Left colon (tissue), 2 donors: ENCODE measurements at regions not wholly inside any gene's neighbourhood (a gene's known extent, or its start where the extent isn't known, plus 50 kb on each side); places are given as distances from the start of the nearest gene placed in this dataset.

Experiments used
- ATAC-seq: fragments of 200-7000 bp; cut with Tn5 transposase; one replicate; pipeline ENCODE4 v1.9.1; 2020; ENCODE audit warnings: mild to moderate bottlenecking, moderate library complexity
- DNase-seq, 2 donors: peaks; one replicate each; pipeline ENCODE4 v3.0.0-alpha.2; 2020
- intact Hi-C, 2 donors: fragments of 100-400 bp; cut with DNase I in 1 of 2; cut with micrococcal nuclease in 1 of 2; formaldehyde crosslinking; loops; one replicate each; pipeline versions ENCODE4 v1.11.2 to v1.14.0; 2022; cut with DNase I, micrococcal nuclease
- donor health status: DM: no; HTN: no; CAD: no.
- donor health status: DM: yes; HTN: yes; CAD: no.

DNA sequence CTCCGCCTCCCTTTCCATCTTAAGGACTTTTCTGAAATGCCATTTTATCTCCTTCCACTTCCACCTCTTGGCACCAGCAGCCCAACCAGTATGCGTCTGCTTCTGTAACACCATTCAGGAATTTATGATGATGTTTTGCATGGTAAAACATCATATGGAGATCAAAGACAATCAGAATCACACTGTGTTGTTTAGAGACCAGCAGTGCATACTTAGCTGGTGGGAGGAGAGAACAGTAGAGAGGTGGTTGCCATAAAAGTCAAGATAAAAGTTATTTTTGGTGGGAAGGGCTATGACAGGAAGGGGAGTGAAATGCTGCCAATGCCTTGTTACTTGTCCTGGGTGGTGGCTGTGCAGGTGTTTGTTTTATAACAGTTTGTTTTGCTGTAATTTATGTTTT, 268.0 kb downstream of the OPA1 start:
- peak; percentile 53 for ATAC-seq
- DNase-seq, result peak in 1 of 2 donors; percentile 15
- intact Hi-C loops, result no loop called here

DNA sequence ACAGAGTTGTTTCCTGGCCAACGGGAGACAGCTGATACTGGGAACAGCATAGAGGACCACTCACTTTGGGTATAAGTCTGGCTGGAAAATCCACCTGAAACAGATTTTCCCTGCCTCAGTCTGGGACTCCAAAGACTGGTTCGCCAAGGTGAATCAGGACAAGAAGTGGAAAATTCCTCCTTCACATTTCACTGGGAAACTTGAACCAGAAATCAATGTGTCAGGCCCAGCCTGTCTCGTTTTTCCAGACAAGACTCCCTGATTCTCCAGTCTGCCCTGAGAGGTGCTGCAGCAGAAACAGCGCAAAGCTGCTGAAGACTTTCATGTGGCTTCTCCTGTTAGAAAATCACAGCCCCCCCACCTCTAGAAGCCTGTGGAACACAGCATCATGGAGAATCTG, 269.8 kb downstream of the OPA1 start:
- no peak for ATAC-seq
- DNase-seq, result no peak
- intact Hi-C loops, result no loop called here

DNA sequence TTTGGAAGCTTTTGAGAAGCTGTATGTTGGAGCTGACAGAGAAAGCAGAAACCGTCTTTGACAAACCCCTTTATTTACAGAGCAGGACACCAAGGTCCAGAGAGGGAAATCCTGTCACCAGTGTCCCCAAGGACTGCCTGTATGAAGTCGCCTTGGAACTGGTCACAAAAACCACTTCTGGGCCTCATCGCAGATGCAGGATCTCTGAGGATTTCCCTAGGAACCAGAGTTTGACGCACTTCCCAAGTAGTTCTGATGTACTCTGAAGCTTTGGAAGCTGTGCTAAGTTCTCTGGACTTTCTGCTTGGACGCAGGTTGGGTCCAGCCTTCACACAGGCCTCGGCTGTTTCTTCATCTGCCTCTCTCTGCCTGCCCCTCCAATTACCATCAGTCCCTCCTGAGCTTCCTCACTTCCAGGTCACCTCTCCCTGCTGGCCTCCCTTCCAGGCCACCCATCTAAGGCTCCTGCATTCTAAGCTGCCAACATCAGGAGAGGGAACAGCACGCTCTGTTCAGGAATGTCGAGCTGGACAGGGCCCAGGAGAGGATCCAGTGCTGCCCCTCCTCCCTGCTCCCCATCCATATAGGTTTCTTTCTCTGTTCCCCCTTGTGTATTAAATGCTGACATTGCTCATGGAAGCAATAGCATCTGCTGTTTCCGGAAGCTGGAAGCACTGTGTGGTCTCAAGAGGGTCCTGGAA, 270.8 kb downstream of the OPA1 start:
- ATAC-seq (no peak), DNase-seq (no peak)
- intact Hi-C loops, result no loop called here

DNA sequence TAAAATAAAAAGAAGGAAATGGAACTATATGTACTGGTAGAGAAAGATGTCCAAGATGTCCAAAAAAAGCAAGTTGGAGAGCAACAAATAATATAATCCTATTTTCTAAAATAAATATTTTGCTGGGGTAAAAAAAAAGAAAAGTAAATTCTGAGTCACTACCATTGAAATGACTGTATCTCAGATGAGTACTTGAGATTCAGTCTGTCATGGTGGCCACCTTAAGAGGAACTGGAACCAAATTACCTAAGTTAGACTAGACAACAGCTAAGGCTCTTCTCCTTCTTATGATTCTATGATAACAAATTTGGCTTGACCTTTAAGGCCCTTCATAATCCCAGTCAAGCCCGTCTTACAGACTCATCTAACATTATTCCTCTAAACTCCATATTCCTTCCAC, 270.6 kb upstream of the HES1 start:
- DNase-seq (no peak), ATAC-seq (no peak)
- intact Hi-C loops, result no loop called here

DNA sequence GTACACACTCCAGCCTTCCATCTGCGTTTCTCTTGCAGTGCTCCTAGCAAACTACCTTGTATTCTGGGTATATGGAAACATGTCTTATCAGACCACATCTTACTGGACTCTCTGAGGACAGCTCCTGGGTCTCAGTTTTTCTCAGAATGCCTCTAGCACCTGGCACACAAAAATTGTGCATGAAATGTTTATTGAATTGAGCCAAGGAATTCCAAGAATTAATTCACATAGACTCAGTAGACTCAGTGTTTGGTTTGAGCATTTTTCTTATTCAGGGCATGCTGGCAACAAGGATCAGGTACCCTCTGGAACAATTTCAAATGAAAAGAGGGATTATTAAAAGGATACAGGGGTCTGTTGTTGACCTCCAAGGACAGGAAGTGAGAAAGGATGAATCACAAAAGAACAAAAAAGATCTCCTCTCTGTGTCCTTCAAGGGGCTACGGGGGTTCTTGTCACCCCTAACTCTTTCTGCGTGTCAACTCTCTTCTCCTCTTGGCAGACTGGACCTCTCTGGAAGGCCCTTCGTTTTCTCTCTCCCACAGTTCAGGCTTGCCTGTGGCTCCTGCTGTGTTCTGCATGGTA, 270.0 kb upstream of the HES1 start:
- no peak for DNase-seq
- intact Hi-C loops, result no loop called here
- no peak for ATAC-seq

DNA sequence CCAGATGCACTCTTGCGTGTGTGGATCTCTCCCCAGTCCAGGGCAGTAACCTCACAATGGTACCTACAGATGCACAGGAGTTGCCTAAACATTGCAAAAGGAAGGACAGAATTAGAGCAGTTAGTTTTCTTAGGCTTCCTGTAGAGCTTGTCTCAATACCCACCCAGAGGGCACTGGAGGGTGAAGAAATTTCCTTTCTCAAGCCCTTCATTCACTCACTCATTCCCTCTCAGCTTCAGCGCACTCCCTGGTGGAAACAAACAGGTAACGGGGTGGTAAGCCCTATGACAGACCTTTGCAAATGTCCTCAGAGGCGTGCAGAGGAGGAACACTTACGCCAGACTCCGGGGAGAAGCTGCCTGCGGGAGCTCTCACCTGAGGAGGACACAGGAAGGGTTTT, 267.4 kb upstream of the HES1 start:
- ATAC-seq (no peak), DNase-seq (no peak)
- intact Hi-C loops, result no loop called here

DNA sequence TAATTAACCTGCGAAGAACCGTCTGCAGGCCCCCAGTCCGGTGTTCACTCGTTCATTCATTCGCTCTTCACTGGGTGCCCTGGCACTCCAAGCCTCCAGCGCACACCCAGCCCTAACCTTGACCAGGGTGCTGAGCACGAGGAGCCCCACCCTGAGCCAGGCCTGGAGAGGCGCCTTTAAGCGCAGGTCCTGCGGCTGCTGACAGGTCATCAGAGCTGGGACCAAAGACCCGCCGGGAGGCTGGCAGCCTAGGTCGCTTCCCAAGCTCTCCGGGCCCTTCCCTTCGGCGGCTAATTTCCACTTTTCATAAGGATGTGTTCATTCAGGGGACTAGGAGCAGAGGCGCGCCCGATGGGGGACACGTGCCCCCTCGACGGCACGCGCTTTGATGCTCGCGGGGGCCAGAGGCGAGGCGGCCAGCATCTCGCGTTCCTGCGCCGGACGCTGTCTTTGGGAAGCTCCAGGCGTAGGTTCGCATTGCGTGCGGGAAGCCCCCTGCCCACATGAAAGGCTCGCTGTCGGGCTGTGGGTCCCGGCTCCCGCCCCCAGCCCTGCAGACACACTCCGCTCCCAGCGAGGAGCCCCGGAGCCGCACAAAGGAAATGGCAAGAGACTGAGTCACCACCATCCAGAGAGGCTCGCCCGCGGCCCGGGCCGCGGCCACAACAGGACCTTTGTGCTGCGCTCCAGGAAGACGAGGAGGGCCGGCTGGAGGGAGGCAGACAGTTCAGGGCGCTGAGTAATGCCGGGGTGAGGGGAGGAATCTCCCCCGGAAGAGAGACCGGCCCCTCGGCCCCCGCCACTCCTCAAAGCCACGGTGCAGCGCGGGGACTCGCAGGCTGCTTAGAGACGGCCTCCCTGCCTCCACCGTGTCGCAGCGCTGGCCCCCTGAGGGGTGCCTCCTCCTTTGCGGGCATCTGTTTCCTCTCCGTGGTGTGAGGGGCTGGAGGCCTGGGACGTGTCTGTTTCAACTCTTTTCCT, 266.4 kb upstream of the HES1 start:
- ATAC-seq, result no peak
- intact Hi-C loops, result no loop called here
- DNase-seq, result peak in 1 of 2 donors; percentile 34

DNA sequence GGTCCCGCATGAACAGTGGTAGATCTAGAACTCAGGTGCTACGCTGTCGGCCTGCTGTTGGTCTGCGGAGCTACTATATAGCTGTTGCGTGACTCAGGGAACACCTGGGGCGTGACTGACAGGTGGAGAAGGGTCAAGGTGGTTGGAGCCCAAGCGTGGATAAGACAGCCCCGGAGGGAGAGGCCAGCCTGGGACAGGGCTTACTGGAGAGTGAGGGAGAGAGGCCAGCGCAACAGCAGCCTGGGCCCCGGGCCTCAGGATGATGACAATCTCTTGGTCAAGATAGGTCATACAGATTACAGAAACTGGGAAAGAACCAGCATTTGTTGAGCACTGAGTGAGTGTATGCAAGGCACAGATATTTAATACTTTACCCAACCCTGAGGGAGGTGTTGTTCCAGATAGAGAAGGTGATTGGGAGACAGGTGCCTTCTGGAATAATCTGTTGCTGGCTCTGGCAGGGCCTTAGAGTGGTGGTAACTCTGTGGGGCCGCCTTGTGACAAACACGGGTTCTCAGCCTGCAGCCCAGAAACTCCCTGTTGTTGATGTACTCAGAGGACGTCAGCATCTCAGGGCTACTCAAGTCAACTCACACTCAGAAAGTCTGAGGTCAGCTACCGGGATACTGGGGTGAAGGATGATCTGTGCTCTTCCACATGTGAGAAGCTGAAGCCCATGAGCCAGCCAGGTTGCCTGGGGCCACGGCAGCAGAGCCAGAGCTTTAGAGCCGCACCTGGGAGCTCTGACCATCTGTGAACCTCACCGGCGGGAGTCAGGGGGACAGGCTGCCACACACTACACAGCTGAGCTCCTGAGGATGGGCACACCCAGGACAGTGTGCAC, 265.4 kb upstream of the HES1 start:
- intact Hi-C loops, result no loop called here
- DNase-seq, result no peak
- ATAC-seq, result no peak

DNA sequence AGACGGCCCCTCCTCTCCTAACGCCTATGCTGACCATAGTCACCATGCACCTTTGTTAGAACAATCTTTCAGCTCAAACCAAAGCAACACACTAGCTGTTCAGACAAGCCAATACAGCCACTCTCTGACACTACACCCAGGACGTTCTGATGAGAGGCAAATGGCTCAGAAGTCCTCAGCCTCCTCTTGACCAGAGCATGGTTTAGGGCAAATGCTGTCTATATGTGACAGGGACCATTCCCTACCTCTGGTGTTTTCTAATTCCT, 264.8 kb upstream of the HES1 start:
- intact Hi-C loops, result no loop called here
- peak; percentile 30 for ATAC-seq
- no peak for DNase-seq

DNA sequence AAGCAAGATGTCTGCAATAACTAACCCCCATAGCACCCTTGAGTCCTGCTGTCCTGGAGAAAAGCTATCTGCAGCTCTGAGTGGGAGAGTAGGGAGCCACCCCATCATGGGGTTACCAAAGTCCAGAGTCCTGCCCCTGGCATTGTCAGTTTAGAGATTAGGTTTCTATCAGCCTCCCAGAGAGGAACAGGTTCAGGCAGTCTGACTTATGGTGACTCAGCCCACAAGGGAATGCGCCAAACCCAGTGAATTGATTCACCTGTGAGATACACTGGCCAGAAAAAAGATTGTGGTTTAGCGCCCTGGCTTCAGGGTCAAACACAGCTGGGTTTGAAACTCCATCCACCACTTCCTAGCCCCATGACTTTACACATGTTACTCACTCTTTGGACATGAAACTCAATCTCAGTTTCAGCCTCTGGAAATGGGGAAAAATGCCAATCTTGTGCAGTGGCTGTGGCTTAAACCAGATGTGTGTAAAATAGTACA, 263.6 kb upstream of the HES1 start:
- peak; percentile 58 to 81 for DNase-seq
- peak; percentile 96 for ATAC-seq
- intact Hi-C loops, result no loop called here

DNA sequence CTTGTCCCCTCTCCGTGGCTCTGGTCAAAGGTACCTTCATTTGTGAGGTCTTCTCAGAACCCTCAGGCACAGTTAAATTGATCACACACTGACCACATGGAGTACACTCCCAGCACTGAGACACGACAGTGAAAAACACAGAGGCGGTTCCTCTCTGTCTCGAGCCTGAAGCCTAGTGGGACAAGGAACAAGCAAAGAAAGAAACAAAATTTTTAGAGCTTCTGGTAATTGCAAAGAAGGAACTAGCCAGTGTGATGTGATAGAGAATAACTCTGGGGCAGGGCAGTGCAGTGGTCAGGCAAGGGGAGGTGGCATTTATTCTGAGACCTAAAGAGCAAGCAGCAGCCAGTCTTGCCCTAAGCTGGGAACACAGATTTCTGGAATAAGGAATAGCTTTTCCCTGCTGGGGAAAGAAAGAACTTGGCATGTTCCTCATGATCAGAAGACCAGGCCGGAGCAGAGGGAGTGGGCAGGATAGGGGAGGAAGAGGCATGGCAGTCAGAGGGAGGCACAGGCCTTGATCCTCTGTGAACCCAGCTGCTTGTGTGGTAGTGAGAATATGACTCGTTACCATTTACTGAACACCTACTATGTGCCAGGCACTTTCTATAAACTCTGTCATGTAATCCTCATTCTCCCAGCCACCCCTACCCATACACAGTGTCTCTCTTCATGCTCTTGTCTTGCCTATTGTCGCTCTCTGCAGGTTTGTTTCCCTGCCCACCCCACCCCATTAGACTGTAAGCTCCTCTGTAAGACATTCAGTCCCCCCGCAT, 262.3 kb upstream of the HES1 start:
- no peak for ATAC-seq
- DNase-seq, result no peak
- intact Hi-C loops, result no loop called here

DNA sequence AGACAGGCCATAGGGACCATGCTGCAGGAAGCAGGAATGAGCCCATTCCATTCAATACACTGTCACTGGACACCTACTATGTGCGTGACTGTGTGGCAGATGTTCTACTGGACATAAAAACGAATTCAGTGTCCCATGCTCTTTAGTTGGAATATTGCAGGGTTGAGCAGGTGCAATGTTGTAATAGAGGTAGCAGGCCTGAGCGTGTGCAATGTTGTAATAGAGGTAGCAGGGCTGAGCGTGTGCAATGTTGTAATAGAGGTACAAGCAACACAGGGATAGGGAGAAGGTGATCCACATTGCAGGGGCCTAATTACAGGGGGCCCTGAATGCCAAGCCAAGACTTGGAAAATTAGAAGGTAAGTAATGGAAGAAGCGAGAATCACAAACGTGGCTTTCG, 261.4 kb upstream of the HES1 start:
- no peak for ATAC-seq
- no peak for DNase-seq
- intact Hi-C loops, result no loop called here

DNA sequence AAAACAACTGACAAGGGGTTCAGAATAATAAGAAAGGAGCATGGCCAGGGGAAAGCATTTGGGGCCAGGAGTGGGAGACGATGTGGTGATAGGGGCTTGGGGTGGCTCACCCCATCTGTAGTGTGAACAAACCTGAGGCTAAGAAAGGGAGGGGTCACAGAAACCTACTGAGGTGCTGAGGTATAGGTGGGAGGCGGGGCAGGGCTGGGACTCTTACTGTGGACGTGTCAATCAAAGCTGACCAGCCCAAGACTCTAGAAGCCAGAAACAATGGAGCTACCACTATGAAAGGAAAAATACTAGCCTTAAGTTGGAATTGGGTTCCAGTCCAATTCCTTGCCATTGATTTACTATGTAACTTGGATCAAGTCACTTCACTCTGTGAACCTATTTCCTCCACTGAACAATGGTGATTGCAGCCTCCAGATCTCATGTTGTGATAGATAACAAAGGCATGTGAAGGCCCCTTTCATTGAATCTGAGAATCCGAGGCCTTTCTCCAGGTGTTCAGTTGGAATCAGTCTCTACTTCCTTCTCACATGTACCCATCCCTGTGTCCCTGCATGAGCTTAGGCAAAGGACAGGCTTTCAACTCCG, 260.9 kb upstream of the HES1 start:
- intact Hi-C loops, result no loop called here
- no peak for DNase-seq
- no peak for ATAC-seq

DNA sequence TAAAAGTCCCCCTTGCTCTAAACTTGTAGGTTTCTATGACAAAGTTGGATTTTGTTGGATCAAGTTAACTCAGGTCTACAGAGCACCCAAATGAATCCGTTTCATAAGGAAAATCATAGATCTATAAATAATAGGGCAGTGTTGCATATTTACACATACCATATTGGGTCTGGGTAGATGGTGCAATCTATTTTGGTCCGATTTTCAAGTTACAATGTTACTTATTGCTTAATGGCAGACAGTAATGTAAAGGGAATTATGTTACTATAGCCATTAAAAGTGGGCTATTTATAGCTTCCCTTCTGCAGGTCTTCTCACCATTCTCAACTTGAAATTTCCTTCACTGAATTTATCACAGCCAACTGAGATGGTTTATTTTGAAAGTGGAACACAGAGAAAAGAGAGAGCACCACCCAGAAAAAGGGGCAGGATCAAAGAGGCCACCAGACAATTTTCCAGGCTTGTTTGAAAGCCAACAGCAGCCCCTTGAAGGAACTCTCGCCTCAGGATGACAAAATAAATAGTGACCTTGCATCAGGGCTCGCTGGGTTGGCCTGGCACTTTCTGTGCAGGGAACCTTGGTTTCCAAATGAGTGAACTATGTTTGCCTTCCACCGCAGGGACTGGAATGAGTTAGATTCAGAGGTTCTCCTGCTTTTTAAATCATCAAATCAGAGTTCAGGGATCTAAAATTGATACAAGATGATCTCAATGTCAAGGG, 260.2 kb upstream of the HES1 start:
- intact Hi-C loops, result no loop called here
- DNase-seq (no peak), ATAC-seq (no peak)

DNA sequence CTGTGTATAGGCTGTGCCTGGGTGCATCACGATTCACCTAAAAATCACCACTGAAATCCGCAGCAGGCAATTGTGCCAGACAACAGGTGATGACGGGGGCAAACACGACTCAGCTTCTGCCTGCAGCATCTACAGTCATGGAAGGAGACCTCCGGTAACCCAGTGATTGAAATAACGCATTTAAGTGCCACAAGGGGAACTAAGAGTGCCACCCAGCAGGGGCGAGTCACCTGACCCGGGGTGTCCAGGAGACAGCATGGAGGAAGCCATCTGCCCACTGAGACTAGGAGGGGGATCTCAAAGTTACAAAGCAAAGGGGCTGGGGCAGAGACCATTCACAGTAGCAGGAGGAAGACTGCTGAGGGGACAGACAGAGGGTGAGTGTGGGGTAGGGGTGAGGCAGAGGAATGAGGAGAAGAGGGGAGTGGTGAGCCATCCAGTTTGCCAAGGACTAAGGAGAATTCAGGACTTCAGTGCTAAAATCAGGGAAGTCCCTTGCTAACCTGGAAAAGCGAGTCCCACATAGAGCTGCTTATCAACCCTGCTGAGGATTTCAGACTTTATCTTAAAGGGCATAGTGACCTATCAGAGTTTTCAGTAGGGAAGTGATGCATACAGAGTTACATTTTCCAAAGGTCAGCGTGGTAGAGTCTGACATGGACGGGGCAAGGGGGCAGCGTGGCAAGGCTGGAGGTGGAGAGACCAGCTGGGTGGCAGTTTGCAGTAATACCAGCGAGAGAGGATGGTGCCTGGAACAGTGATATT, 256.7 kb upstream of the HES1 start:
- intact Hi-C loops, result no loop called here
- no peak for DNase-seq
- ATAC-seq, result no peak

DNA sequence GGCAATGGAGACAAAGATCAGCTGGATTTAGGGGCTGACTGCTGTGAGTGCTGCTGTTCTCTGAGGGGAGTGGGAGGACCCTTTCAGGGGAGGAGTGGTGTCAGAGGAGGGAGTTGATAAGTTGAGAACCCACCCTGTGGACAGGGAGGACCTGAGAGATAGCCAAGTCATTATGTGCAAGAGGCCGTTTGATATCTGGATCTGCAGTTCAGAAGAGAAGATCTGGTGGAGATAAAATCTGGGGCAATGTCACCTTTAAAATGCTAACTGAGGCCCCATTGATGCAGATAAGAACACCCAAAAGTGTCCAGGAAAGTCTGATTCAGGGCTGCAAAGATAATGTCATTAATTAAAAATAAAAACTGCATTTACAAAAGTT, 256.1 kb upstream of the HES1 start:
- DNase-seq (no peak), ATAC-seq (no peak)
- intact Hi-C loops, result no loop called here

DNA sequence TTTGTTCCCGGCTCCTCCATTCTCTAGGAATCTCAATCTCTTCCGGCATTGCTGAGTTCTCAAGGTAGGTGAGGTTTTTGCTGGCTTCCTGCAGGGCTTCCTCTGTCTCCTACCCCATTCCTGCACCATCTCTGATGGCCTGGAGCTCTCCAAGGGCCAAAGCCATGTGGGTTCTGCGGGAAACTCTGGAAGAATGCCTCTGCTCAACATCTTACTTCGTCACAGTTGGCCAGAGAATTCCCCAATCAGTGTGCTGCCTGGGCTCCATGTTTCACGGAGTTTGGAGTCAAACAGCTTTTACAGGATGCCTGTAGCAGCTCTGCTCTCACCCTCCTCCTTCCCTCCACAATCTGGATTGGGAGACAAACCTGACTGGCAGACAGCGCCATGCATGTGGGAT, 253.9 kb upstream of the HES1 start:
- no peak for DNase-seq
- no peak for ATAC-seq

More for the DNA sequence above, 253.9 kb upstream of the HES1 start:
- intact Hi-C loops, result no loop called here
